ENCODE measurements at regions not wholly inside any gene's neighbourhood (a gene's known extent, or its start where the extent isn't known, plus 50 kb on each side); places are given as distances from the start of the nearest gene placed in this dataset.

GRCh38 chr21:32137931-32138330, 140.9 kb downstream of the MIS18A start:
- no peak overlapping the region for H3K4me3 Mint-ChIP-seq
- Histone ChIP-seq H2BK5ac (ENCODE audit: insufficient read length, low read length) (no peak overlapping the region), H3K27me3 (ENCODE audit: insufficient read depth, low read length) (no peaks in the 10 kb centered on the region), H4K8ac (replicated peaks; ENCODE audit: insufficient read length, low read depth, low read length) (no peak overlapping the region), H2BK15ac (ENCODE audit: low read depth, low read length) (no peak overlapping the region), H3T11ph (ENCODE audit: low read length) (no peak overlapping the region), H3K23me2 (ENCODE audit: insufficient read length, low read depth, low read length, poor library complexity, severe bottlenecking) (no peaks in the 10 kb centered on the region), H3K79me1 (ENCODE audit: insufficient read depth, low read depth, low read length, poor library complexity, severe bottlenecking) (no peaks in the 10 kb centered on the region), H3K9ac (ENCODE audit: extremely low read depth, insufficient read length, low read length) (no peak overlapping the region), H3K23ac (ENCODE audit: insufficient read length, low read depth, low read length) (no peak overlapping the region), H3K79me2 (ENCODE audit: insufficient read depth, low read length) (no peaks in the 10 kb centered on the region), H2AK5ac (ENCODE audit: insufficient read length, low read length) (no peak overlapping the region), H3K27ac (ENCODE audit: insufficient read length, low read depth, low read length) (no peak overlapping the region), H2AFZ (ENCODE audit: low read length) (no peak overlapping the region), H4K91ac (ENCODE audit: insufficient read length, low read depth, low read length) (no peak overlapping the region), H3K4me2 (ENCODE audit: insufficient read depth, insufficient read length, low read length) (no peak overlapping the region), H2BK120ac (ENCODE audit: low read depth, low read length, poor library complexity, severe bottlenecking) (no peak overlapping the region), H3K56ac (ENCODE audit: insufficient read length, low read depth, low read length) (no peak overlapping the region), H3K14ac (ENCODE audit: insufficient read depth, low read length) (no peak overlapping the region), H2BK12ac (ENCODE audit: insufficient read length, low read depth, low read length) (no peak overlapping the region), H3K4me1 (ENCODE audit: insufficient read depth, low read length) (no peaks in the 10 kb centered on the region), H4K5ac (ENCODE audit: insufficient read length, low read depth, low read length) (no peak overlapping the region), H3K4ac (ENCODE audit: low read depth, low read length) (no peak overlapping the region), H3K9me3 (ENCODE audit: control insufficient read depth, low read depth, low read length) (no peaks in the 10 kb centered on the region), H3K18ac (ENCODE audit: insufficient read length, low read depth, low read length) (no peak overlapping the region), H4K20me1 (ENCODE audit: control insufficient read depth, insufficient read depth, insufficient read length) (no peaks in the 10 kb centered on the region), H2BK20ac (ENCODE audit: low read depth, low read length, poor library complexity, severe bottlenecking) (no peak overlapping the region)
- no peaks in the 10 kb centered on the region; the same call in none of the 2 replicates for H3K27me3 Mint-ChIP-seq (ENCODE audit: low read depth)
- TF ChIP-seq CTCF (conservative IDR thresholded peaks at IDR 0.05) = no peak
- H3K27ac Mint-ChIP-seq = peak overlapping the region in 1 of 3 experiments; percentile 49; a peak in 1 of 7 replicates
- peaks cover 4 to 14% of the 10 kb centered on the region in 2 experiments for H3K4me1 Mint-ChIP-seq
- DNase-seq = peak; percentile 4
- H3K36me3 Mint-ChIP-seq (ENCODE audit: insufficient read depth in 1 of 3, low read depth in 3 of 3) = peaks cover 0 to 4% (median 0%) of the 10 kb centered on the region in 3 experiments; a peak in 2 of 7 replicates
- WGBS (ENCODE audit: extremely low coverage, insufficient read length, low lambda C conversion rate) = no CpG with 5 or more reads among the region's 9 CpGs
- H3K9me3 Mint-ChIP-seq = peaks cover 0 to 9% of the 10 kb centered on the region in 2 experiments; a peak in 2 of 5 replicates
